SK-N-SH (cell line): ENCODE measurements at regions not wholly inside any gene's neighbourhood (a gene's known extent, or its start where the extent isn't known, plus 50 kb on each side); places are given as distances from the start of the nearest gene placed in this dataset.

ENCODE experiments used
- CTCF ChIA-PET: fragments of 300-600, 350-600 bp; formaldehyde crosslinking; extraction: SDS; loops from one replicate; lab custom pipeline; 2021; lab: Yijun Ruan, JAX
- POLR2A ChIA-PET: fragments of 350-600 bp; sonication (Branson Sonifier 250); formaldehyde crosslinking; extraction: SDS; loops from one replicate; lab custom pipeline; 2020; ENCODE audit warnings: antibody characterized with exemption, inconsistent platforms; lab: Yijun Ruan, JAX
- DNase-seq: peaks from one replicate; pipeline ENCODE4 v3.0.0; 2012
- H2AFZ ChIP-seq: fragments of 200-600 bp; sonication (generic); 2 replicates; pipeline ENCODE4 v1.8.1; 2016; ENCODE audit warnings: antibody characterized with exemption, mild to moderate bottlenecking, low read depth
- H3F3A ChIP-seq: fragments of 200-600 bp; sonication (generic); replicated peaks from 2 replicates; pipeline ENCODE3; 2016; ENCODE audit warnings: antibody characterized with exemption, mild to moderate bottlenecking; ENCODE audit not compliant: insufficient read depth
- H3K27ac ChIP-seq, 2 experiments: fragments of 200-500 bp in 1 of 2; fragments of 200-600 bp in 1 of 2; sonication (Bioruptor generic) in 1 of 2; sonication (generic), shearing (Covaris generic) in 1 of 2; 2 replicates each; pipeline versions ENCODE4 v1.5.1 to v1.6.1; 2014 to 2016; ENCODE audit warnings: low read depth in 2 of 2, inconsistent platforms in 1 of 2, low read length in 1 of 2, mild to moderate bottlenecking in 1 of 2, mixed read lengths in 1 of 2
- H3K27me3 ChIP-seq: fragments of 200-600 bp; sonication (generic), shearing (Covaris generic); 2 replicates; pipeline ENCODE4 v1.6.1; 2016; ENCODE audit warnings: mixed run types; ENCODE audit not compliant: insufficient read depth
- H3K36me3 ChIP-seq, 2 experiments: fragments of 200-500 bp in 1 of 2; fragments of 200-600 bp in 1 of 2; sonication (Bioruptor generic) in 1 of 2; sonication (generic) in 1 of 2; replicated peaks in 1 of 2; 2 replicates each; pipeline versions ENCODE3 to v1.5.1; 2014 to 2016; ENCODE audit warnings: low read length in 1 of 2, mild to moderate bottlenecking in 1 of 2; ENCODE audit not compliant: insufficient read depth in 2 of 2, control insufficient read depth in 1 of 2
- H3K4me1 ChIP-seq, 2 experiments: fragments of 200-500 bp in 1 of 2; fragments of 200-600 bp in 1 of 2; sonication (Bioruptor generic) in 1 of 2; sonication (generic), shearing (Covaris generic) in 1 of 2; 2 replicates each; pipeline versions ENCODE4 v1.5.1 to v1.6.1; 2014 to 2016; ENCODE audit warnings: low read depth in 1 of 2, low read length in 1 of 2, mixed run types in 1 of 2; ENCODE audit not compliant: insufficient read depth in 2 of 2, control insufficient read depth in 1 of 2
- H3K4me2 ChIP-seq: fragments of 200-600 bp; sonication (generic), shearing (Covaris generic); 2 replicates; pipeline ENCODE4 v1.6.1; 2017; ENCODE audit warnings: mixed run types
- H3K4me3 ChIP-seq, 2 experiments: fragments of 200-500 bp in 1 of 2; fragments of 200-600 bp in 1 of 2; sonication (Bioruptor generic) in 1 of 2; sonication (generic), shearing (Covaris generic) in 1 of 2; 2 replicates each; pipeline versions ENCODE4 v1.5.1 to v1.8.1; 2014 to 2016; ENCODE audit warnings: low read depth in 2 of 2, inconsistent platforms in 1 of 2, low read length in 1 of 2, mild to moderate bottlenecking in 1 of 2, mixed read lengths in 1 of 2, moderate library complexity in 1 of 2
- H3K79me2 ChIP-seq: fragments of 200-600 bp; sonication (generic); 2 replicates; pipeline ENCODE4 v1.8.1; 2017; ENCODE audit warnings: mild to moderate bottlenecking; ENCODE audit not compliant: insufficient read depth
- H3K9ac ChIP-seq: fragments of 200-600 bp; sonication (generic); 2 replicates; pipeline ENCODE4 v1.6.1; 2017; ENCODE audit warnings: mixed run types
- H3K9me2 ChIP-seq: fragments of 200-600 bp; sonication (generic); 2 replicates; pipeline ENCODE4 v1.6.1; 2017; ENCODE audit warnings: mixed run types
- H3K9me3 ChIP-seq: fragments of 200-600 bp; sonication (generic); 2 replicates; pipeline ENCODE4 v1.6.1; 2017; ENCODE audit warnings: mixed run types, mild to moderate bottlenecking, moderate library complexity
- H4K20me1 ChIP-seq: fragments of 200-600 bp; sonication (generic); 2 replicates; pipeline ENCODE4 v1.6.1; 2017; ENCODE audit warnings: mild to moderate bottlenecking, mixed run types; ENCODE audit not compliant: insufficient read depth
- CHD2 ChIP-seq: fragments of 150-350 bp; IDR thresholded peaks from 2 replicates; pipeline ENCODE4 v1.6.1; 2018; ENCODE audit warnings: low read length; ENCODE audit not compliant: partially characterized antibody
- CTCF ChIP-seq: fragments of 200-600 bp; sonication (generic); IDR thresholded peaks from 2 replicates; pipeline ENCODE4 v1.6.1; 2017; ENCODE audit warnings: antibody characterized with exemption, mild to moderate bottlenecking, moderate library complexity
- ELF1 ChIP-seq: IDR thresholded peaks from 2 replicates; pipeline ENCODE4 v1.4.0; 2012
- EZH2phosphoT487 ChIP-seq: fragments of 200-600 bp; sonication (generic); IDR thresholded peaks from 2 replicates; pipeline ENCODE4 v1.6.1; 2017; ENCODE audit warnings: low read depth, mixed run types, mild to moderate bottlenecking, antibody characterized with exemption, moderate library complexity, borderline replicate concordance
- FOXM1 ChIP-seq: IDR thresholded peaks from 2 replicates; pipeline ENCODE4 v1.4.0; 2012; ENCODE audit warnings: low read depth, mild to moderate bottlenecking
- GABPA ChIP-seq: IDR thresholded peaks from 2 replicates; pipeline ENCODE4 v1.4.0; 2012; ENCODE audit warnings: low read depth, mild to moderate bottlenecking
- GATA2 ChIP-seq: sonication (generic); formaldehyde crosslinking; IDR thresholded peaks from 2 replicates; pipeline ENCODE4 v1.5.0; 2020; ENCODE audit warnings: mild to moderate bottlenecking, missing genetic modification reagents
- MAX ChIP-seq: IDR thresholded peaks from 2 replicates; pipeline ENCODE4 v1.4.0; 2012; ENCODE audit warnings: low read depth
- MXI1 ChIP-seq: IDR thresholded peaks from 2 replicates; pipeline ENCODE4 v1.6.1; 2012; ENCODE audit warnings: mild to moderate bottlenecking, low read depth, low read length, improper control_type of control experiment
- NFIC ChIP-seq: IDR thresholded peaks from 2 replicates; pipeline ENCODE4 v1.4.0; 2012; ENCODE audit warnings: borderline replicate concordance
- NRF1 ChIP-seq: IDR thresholded peaks from 2 replicates; pipeline ENCODE4 v1.6.1; 2012; ENCODE audit warnings: low read depth, mild to moderate bottlenecking, low read length
- POLR2AphosphoS5 ChIP-seq: IDR thresholded peaks from 2 replicates; pipeline ENCODE4 v1.6.1; 2012; ENCODE audit warnings: low read depth, low read length
- RFX5 ChIP-seq: IDR thresholded peaks from 2 replicates; pipeline ENCODE4 v1.6.1; 2012; ENCODE audit warnings: mild to moderate bottlenecking, improper control_type of control experiment, low read length
- RXRA ChIP-seq: IDR thresholded peaks from 2 replicates; pipeline ENCODE4 v1.4.0; 2012; ENCODE audit warnings: low read depth, mild to moderate bottlenecking, borderline replicate concordance
- TAF1 ChIP-seq: IDR thresholded peaks from 2 replicates; pipeline ENCODE4 v1.6.1; 2012; ENCODE audit warnings: low read depth, mild to moderate bottlenecking, low read length, moderate library complexity, borderline replicate concordance
- YY1 ChIP-seq: IDR thresholded peaks from 2 replicates; pipeline ENCODE4 v1.4.0; 2012; ENCODE audit warnings: low read depth, mild to moderate bottlenecking
- WGBS: methylation state at CpG from one replicate; pipeline ENCODE4 v1.1.6; 2017; ENCODE audit warnings: low lambda C conversion rate; 5-methylcytosine and 5-hydroxymethylcytosine counted together
- TF ChIP-seq, protein P1 (sequence below): fragments of 150-350 bp; IDR thresholded peaks from 2 replicates; pipeline ENCODE4 v1.6.1; 2016; ENCODE audit warnings: mild to moderate bottlenecking, low read depth, low read length
- TF ChIP-seq, protein P2 (sequence below): IDR thresholded peaks from 2 replicates; pipeline ENCODE4 v1.6.1; 2012; ENCODE audit warnings: mild to moderate bottlenecking, low read depth, low read length, moderate library complexity

DNA sequence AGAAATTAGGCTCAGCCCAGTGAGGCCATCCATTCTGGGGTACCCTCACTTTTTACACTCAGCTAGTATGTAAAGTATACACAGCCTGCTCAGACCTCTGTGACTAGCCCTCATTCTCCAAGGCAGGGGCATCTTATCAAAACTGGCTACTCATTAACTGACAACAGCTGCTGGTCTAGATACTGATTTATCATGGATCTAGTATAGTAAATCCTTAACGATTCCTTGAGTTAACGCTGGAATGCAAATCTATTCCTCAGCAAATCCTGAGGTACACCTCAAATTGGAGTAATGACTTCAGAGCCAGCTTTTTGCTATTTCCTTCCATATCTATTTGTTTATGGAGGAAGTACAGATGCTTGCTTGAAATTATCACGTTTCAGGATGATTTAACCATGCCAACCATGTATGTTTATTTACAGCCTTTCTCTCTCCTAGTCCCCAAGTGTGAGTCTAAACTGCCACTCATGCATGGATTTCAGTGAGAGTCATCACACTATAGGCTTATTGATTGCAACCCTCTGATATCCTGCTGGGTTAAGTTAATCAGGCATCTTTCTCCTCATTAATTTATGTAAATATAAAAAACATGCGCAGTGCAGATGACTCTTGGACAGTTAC is 70.2 kb upstream of the DOK6 start:
- ChIA-PET CTCF (no interaction called here), POLR2A (no interaction called here)
- no peak overlapping the region for H3K27ac ChIP-seq
- no peaks in the 10 kb centered on the region for H3K36me3 ChIP-seq
- 66% methylated on average over 4 of the region's 4 CpGs for WGBS
- H3K9me3 ChIP-seq: no peaks in the 10 kb centered on the region
- no peak for DNase-seq
- H3K4me2 ChIP-seq: no peak overlapping the region
- H3K4me1 ChIP-seq: no peaks in the 10 kb centered on the region; a peak in 1 of 4 replicates
- H3F3A ChIP-seq: no peaks in the 10 kb centered on the region
- H3K4me3 ChIP-seq: no peak overlapping the region
- no peaks in the 10 kb centered on the region for H3K9me2 ChIP-seq
- no peaks in the 10 kb centered on the region for H4K20me1 ChIP-seq
- no peak overlapping the region for H3K9ac ChIP-seq
- TF ChIP-seq RFX5 (no peak), GATA2 (CRISPR knock-in tag) (no peak), CHD2 (no peak), MAX (no peak), POLR2AphosphoS5 (no peak), MXI1 (no peak), GABPA (no peak), RXRA (no peak), NFIC (no peak), EZH2phosphoT487 (no peak), YY1 (no peak), CTCF (no peak)
- TF ChIP-seq, protein P1, sequence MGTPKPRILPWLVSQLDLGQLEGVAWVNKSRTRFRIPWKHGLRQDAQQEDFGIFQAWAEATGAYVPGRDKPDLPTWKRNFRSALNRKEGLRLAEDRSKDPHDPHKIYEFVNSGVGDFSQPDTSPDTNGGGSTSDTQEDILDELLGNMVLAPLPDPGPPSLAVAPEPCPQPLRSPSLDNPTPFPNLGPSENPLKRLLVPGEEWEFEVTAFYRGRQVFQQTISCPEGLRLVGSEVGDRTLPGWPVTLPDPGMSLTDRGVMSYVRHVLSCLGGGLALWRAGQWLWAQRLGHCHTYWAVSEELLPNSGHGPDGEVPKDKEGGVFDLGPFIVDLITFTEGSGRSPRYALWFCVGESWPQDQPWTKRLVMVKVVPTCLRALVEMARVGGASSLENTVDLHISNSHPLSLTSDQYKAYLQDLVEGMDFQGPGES: no peak
- H3K79me2 ChIP-seq: no peaks in the 10 kb centered on the region
- H2AFZ ChIP-seq: no peak overlapping the region
- no peaks in the 10 kb centered on the region for H3K27me3 ChIP-seq

- no peaks in the 10 kb centered on the region for H4K20me1 ChIP-seq
- H3K27me3 ChIP-seq: no peaks in the 10 kb centered on the region
- ChIA-PET POLR2A (no interaction called here), CTCF (interaction anchor here (0.7 kb wide), 1 partner anchor 15 kb away, joined by 3 read pairs; no protein-coding TSS in a partner anchor)
- no peak for TF ChIP-seq NRF1
- no peak for TF ChIP-seq RFX5
- TF ChIP-seq ELF1: no peak
- TF ChIP-seq FOXM1: no peak
- TF ChIP-seq TAF1: no peak
- no peak for TF ChIP-seq GATA2 (CRISPR knock-in tag)
- TF ChIP-seq, protein P2, sequence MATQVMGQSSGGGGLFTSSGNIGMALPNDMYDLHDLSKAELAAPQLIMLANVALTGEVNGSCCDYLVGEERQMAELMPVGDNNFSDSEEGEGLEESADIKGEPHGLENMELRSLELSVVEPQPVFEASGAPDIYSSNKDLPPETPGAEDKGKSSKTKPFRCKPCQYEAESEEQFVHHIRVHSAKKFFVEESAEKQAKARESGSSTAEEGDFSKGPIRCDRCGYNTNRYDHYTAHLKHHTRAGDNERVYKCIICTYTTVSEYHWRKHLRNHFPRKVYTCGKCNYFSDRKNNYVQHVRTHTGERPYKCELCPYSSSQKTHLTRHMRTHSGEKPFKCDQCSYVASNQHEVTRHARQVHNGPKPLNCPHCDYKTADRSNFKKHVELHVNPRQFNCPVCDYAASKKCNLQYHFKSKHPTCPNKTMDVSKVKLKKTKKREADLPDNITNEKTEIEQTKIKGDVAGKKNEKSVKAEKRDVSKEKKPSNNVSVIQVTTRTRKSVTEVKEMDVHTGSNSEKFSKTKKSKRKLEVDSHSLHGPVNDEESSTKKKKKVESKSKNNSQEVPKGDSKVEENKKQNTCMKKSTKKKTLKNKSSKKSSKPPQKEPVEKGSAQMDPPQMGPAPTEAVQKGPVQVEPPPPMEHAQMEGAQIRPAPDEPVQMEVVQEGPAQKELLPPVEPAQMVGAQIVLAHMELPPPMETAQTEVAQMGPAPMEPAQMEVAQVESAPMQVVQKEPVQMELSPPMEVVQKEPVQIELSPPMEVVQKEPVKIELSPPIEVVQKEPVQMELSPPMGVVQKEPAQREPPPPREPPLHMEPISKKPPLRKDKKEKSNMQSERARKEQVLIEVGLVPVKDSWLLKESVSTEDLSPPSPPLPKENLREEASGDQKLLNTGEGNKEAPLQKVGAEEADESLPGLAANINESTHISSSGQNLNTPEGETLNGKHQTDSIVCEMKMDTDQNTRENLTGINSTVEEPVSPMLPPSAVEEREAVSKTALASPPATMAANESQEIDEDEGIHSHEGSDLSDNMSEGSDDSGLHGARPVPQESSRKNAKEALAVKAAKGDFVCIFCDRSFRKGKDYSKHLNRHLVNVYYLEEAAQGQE: no peak
- no peak overlapping the region for H3K4me3 ChIP-seq
- no peak overlapping the region for H3K27ac ChIP-seq
- no peaks in the 10 kb centered on the region for H3K9me2 ChIP-seq
- DNase-seq: no peak
- H3K9ac ChIP-seq: no peak overlapping the region
- no peaks in the 10 kb centered on the region for H3K79me2 ChIP-seq
- no peak overlapping the region for H3K4me2 ChIP-seq
- no peaks in the 10 kb centered on the region for H3K36me3 ChIP-seq
- no peaks in the 10 kb centered on the region for H3F3A ChIP-seq
- WGBS: 61% methylated on average over 7 of the region's 7 CpGs
- no peaks in the 10 kb centered on the region for H3K9me3 ChIP-seq
- no peak overlapping the region for H2AFZ ChIP-seq
- no peaks in the 10 kb centered on the region for H3K4me1 ChIP-seq
Observed at GRCh38 chr18:69349912-69350597, 50.6 kb upstream of the DOK6 start.
